Ascending aorta (tissue), 2 donors: ENCODE measurements at regions not wholly inside any gene's neighbourhood (a gene's known extent, or its start where the extent isn't known, plus 50 kb on each side); places are given as distances from the start of the nearest gene placed in this dataset.

Experiments used
- DNase-seq, 2 donors: peaks; one replicate each; pipeline ENCODE4 v3.0.0-alpha.2; 2019; ENCODE audit warnings: low spot score in 2 of 2
- H3K27ac ChIP-seq, 2 donors: fragments of 200-600 bp; sonication (generic); one replicate each; pipeline ENCODE4 v1.5.1; 2016 to 2017; ENCODE audit warnings: mild to moderate bottlenecking in 1 of 2
- H3K27me3 ChIP-seq: fragments of 200-600 bp; sonication (generic); one replicate; pipeline ENCODE4 v1.5.1; 2017
- H3K36me3 ChIP-seq, 2 donors: fragments of 200-600 bp; sonication (generic); one replicate each; pipeline ENCODE4 v1.5.1; 2016
- H3K4me1 ChIP-seq, 2 donors: fragments of 200-600 bp; sonication (generic); one replicate each; pipeline ENCODE4 v1.5.1; 2016 to 2017; ENCODE audit warnings: mild to moderate bottlenecking in 1 of 2
- H3K4me3 ChIP-seq, 2 donors: fragments of 200-600 bp; sonication (generic); one replicate each; pipeline ENCODE4 v1.5.1; 2016 to 2017; ENCODE audit warnings: mild to moderate bottlenecking in 1 of 2
- H3K9me3 ChIP-seq, 2 donors: fragments of 200-600 bp; sonication (generic); one replicate each; pipeline ENCODE4 v1.5.1; 2016
- CTCF ChIP-seq, 3 experiments: fragments of 200-600 bp in 2 of 3; fragments of 450-650 bp in 1 of 3; sonication (generic) in 2 of 3; IDR thresholded peaks; one replicate each; pipeline ENCODE4 v1.5.1; 2016 to 2019; ENCODE audit warnings: antibody characterized with exemption in 3 of 3, mild to moderate bottlenecking in 1 of 3, moderate library complexity in 1 of 3
- intact Hi-C: fragments of 100-400 bp; cut with DNase I; formaldehyde crosslinking; loops from one replicate; pipeline ENCODE4 v1.15.1; 2023

GRCh38 chr13:58985845-58986244 is 1177.9 kb downstream of the DIAPH3 start:
- no peaks in the 10 kb centered on the region for H3K4me1 ChIP-seq
- no peaks in the 10 kb centered on the region for H3K36me3 ChIP-seq
- H3K4me3 ChIP-seq = no peak overlapping the region
- intact Hi-C loops = no loop called here
- no peak for TF ChIP-seq CTCF (IDR thresholded peaks at IDR 0.05)
- DNase-seq = no peak
- no peaks in the 10 kb centered on the region for H3K27me3 ChIP-seq
- H3K9me3 ChIP-seq = no peaks in the 10 kb centered on the region
- H3K27ac ChIP-seq = no peak overlapping the region

GRCh38 chr13:58989556-58989955 is 1174.2 kb downstream of the DIAPH3 start:
- H3K9me3 ChIP-seq = no peaks in the 10 kb centered on the region
- H3K36me3 ChIP-seq = no peaks in the 10 kb centered on the region
- no peak for DNase-seq
- H3K27ac ChIP-seq = no peak overlapping the region
- no peak overlapping the region for H3K4me3 ChIP-seq
- H3K27me3 ChIP-seq = no peaks in the 10 kb centered on the region
- H3K4me1 ChIP-seq = no peaks in the 10 kb centered on the region
- intact Hi-C loops = no loop called here
- no peak for TF ChIP-seq CTCF (IDR thresholded peaks at IDR 0.05)

GRCh38 chr13:58991826-58992477 is 1171.8 kb downstream of the DIAPH3 start:
- no peak overlapping the region for H3K4me3 ChIP-seq
- no peaks in the 10 kb centered on the region for H3K36me3 ChIP-seq
- no peaks in the 10 kb centered on the region for H3K9me3 ChIP-seq
- intact Hi-C loops = no loop called here
- H3K27ac ChIP-seq = no peak overlapping the region
- DNase-seq = no peak
- no peak for TF ChIP-seq CTCF (IDR thresholded peaks at IDR 0.05)
- no peaks in the 10 kb centered on the region for H3K4me1 ChIP-seq
- H3K27me3 ChIP-seq = no peaks in the 10 kb centered on the region

- Histone ChIP-seq H3K4me3 (no peak overlapping the region), H3K27me3 (no peaks in the 10 kb centered on the region), H3K9me3 (no peaks in the 10 kb centered on the region), H3K36me3 (no peaks in the 10 kb centered on the region), H3K27ac (no peak overlapping the region), H3K4me1 (no peaks in the 10 kb centered on the region)
- intact Hi-C loops = no loop called here
- TF ChIP-seq CTCF (IDR thresholded peaks at IDR 0.05) = no peak
- DNase-seq = no peak
These were observed 1171.2 kb downstream of the DIAPH3 start for GRCh38 chr13:58992478-58993042.

GRCh38 chr13:58994077-58994476 is 1169.7 kb downstream of the DIAPH3 start:
- H3K9me3 ChIP-seq = no peaks in the 10 kb centered on the region
- TF ChIP-seq CTCF (IDR thresholded peaks at IDR 0.05) = no peak
- no peaks in the 10 kb centered on the region for H3K36me3 ChIP-seq
- no peaks in the 10 kb centered on the region for H3K4me1 ChIP-seq
- DNase-seq = no peak
- intact Hi-C loops = no loop called here
- H3K27me3 ChIP-seq = no peaks in the 10 kb centered on the region
- no peak overlapping the region for H3K27ac ChIP-seq
- no peak overlapping the region for H3K4me3 ChIP-seq
